RPMI7951 (cell line): ENCODE measurements at regions not wholly inside any gene's neighbourhood (a gene's known extent, or its start where the extent isn't known, plus 50 kb on each side); places are given as distances from the start of the nearest gene placed in this dataset.

Experiments used
- DNase-seq: peaks from one replicate; pipeline ENCODE4 v3.0.0-alpha.2; 2012; ENCODE audit warnings: low read depth

GRCh38 chr3:64995857-64996551, 308.2 kb upstream of the ADAMTS9 start:
- DNase-seq, result no peak

GRCh38 chr3:64993781-64994180, 306.0 kb upstream of the ADAMTS9 start:
- no peak for DNase-seq

GRCh38 chr3:64992530-64993285, 304.9 kb upstream of the ADAMTS9 start:
- no peak for DNase-seq

GRCh38 chr3:64988188-64988587, 300.4 kb upstream of the ADAMTS9 start:
- peak; percentile 51 for DNase-seq

- DNase-seq, result no peak
These were observed 299.9 kb upstream of the ADAMTS9 start for GRCh38 chr3:64987726-64988125.

GRCh38 chr3:64985072-64985471, 297.3 kb upstream of the ADAMTS9 start:
- peak; percentile 39 for DNase-seq

- no peak for DNase-seq
These were observed 296.0 kb upstream of the ADAMTS9 start for GRCh38 chr3:64983583-64984359.

- peak; percentile 87 for DNase-seq
These were observed 289.7 kb upstream of the ADAMTS9 start for GRCh38 chr3:64977308-64978100.

GRCh38 chr3:64976456-64976855, 288.7 kb upstream of the ADAMTS9 start:
- DNase-seq, result no peak

GRCh38 chr3:64975147-64975546, 287.3 kb upstream of the ADAMTS9 start:
- peak; percentile 39 for DNase-seq

GRCh38 chr3:64974401-64974800, 286.6 kb upstream of the ADAMTS9 start:
- DNase-seq, result no peak

- peak; percentile 64 for DNase-seq
These were observed 285.0 kb upstream of the ADAMTS9 start for GRCh38 chr3:64972793-64973192.

GRCh38 chr3:64971602-64972001, 283.8 kb upstream of the ADAMTS9 start:
- peak; percentile 34 for DNase-seq

- DNase-seq, result no peak
These were observed 282.8 kb upstream of the ADAMTS9 start for GRCh38 chr3:64970634-64971033.

- DNase-seq, result no peak
These were observed 273.5 kb upstream of the ADAMTS9 start for GRCh38 chr3:64961301-64961700.

- DNase-seq, result no peak
These were observed 270.5 kb upstream of the ADAMTS9 start for GRCh38 chr3:64958199-64958843.

- no peak for DNase-seq
These were observed 269.8 kb upstream of the ADAMTS9 start for GRCh38 chr3:64957408-64958198.

- no peak for DNase-seq
These were observed 269.0 kb upstream of the ADAMTS9 start for GRCh38 chr3:64956711-64957325.

- DNase-seq, result no peak
These were observed 267.3 kb upstream of the ADAMTS9 start for GRCh38 chr3:64954995-64955636.
